ENCODE measurements at regions not wholly inside any gene's neighbourhood (a gene's known extent, or its start where the extent isn't known, plus 50 kb on each side); places are given as distances from the start of the nearest gene placed in this dataset.

GRCh38 chr10:81817596-81818170 lies 57.3 kb upstream of the NRG3 start:
- TF ChIP-seq CTCF (IDR thresholded peaks at IDR 0.05): no peak
- no peak for TF ChIP-seq POLR2A (IDR thresholded peaks at IDR 0.05; ENCODE audit: low read depth)

Data from esophagus muscularis mucosa (tissue), 3 donors.